ENCODE measurements at regions not wholly inside any gene's neighbourhood (a gene's known extent, or its start where the extent isn't known, plus 50 kb on each side); places are given as distances from the start of the nearest gene placed in this dataset.
"Not testable (repeated sequence)": the region's sequence is repeated elsewhere in the genome, so short reads cannot be mapped to it uniquely, and the experiment has no call there.

GRCh38 chrX:53883196-53883595 lies 161.1 kb downstream of the PHF8 start:
- ChIA-PET POLR2A (no interaction called here), CTCF (no interaction called here)
- Histone ChIP-seq H3K27ac (ENCODE audit: extremely low read depth, low read depth, low read length) (no peak overlapping the region), H3K9me3 (ENCODE audit: control insufficient read depth, insufficient read depth, low read depth, low read length) (peaks cover 4% of the 10 kb centered on the region), H3K36me3 (ENCODE audit: control insufficient read depth in 2 of 2, insufficient read depth in 1 of 2, low read length in 2 of 2) (no peaks in the 10 kb centered on the region), H3K4me3 (ENCODE audit: low read depth, low read length) (no peak overlapping the region), H3K4me1 (ENCODE audit: control insufficient read depth, insufficient read depth, low read length) (no peaks in the 10 kb centered on the region)
- no peak for TF ChIP-seq ZNF16 (tag by site-specific recombination; IDR thresholded peaks at IDR 0.05; ENCODE audit: low read depth)
- TF ChIP-seq ZNF76 (tag by site-specific recombination; IDR thresholded peaks at IDR 0.05; ENCODE audit: borderline replicate concordance, low read depth) = no peak
- TF ChIP-seq INSM2 (tag by site-specific recombination; IDR thresholded peaks at IDR 0.05) = no peak

GRCh38 chrX:53882331-53882730 lies 161.9 kb downstream of the PHF8 start:
- POLR2A ChIA-PET = no interaction called here
- CTCF ChIA-PET = no interaction called here
- Histone ChIP-seq H3K27ac (ENCODE audit: extremely low read depth, low read depth, low read length) (no peak overlapping the region), H3K4me1 (ENCODE audit: control insufficient read depth, insufficient read depth, low read length) (no peaks in the 10 kb centered on the region), H3K36me3 (ENCODE audit: control insufficient read depth in 2 of 2, insufficient read depth in 1 of 2, low read length in 2 of 2) (no peaks in the 10 kb centered on the region), H3K9me3 (ENCODE audit: control insufficient read depth, insufficient read depth, low read depth, low read length) (peaks cover 4% of the 10 kb centered on the region), H3K4me3 (ENCODE audit: low read depth, low read length) (no peak overlapping the region)
- TF ChIP-seq ZNF76 (tag by site-specific recombination; IDR thresholded peaks at IDR 0.05; ENCODE audit: borderline replicate concordance, low read depth) = no peak
- no peak for TF ChIP-seq ZIC2 (tag by site-specific recombination; IDR thresholded peaks at IDR 0.05)
- TF ChIP-seq ZNF473 (tag by site-specific recombination; IDR thresholded peaks at IDR 0.05) = no peak
- TF ChIP-seq OSR2 (tag by site-specific recombination; IDR thresholded peaks at IDR 0.05) = no peak
- no peak for TF ChIP-seq AEBP2 (tag by site-specific recombination; IDR thresholded peaks at IDR 0.05; ENCODE audit: borderline replicate concordance)
- no peak for TF ChIP-seq FEZF1 (tag by site-specific recombination; IDR thresholded peaks at IDR 0.05)
- TF ChIP-seq ZNF792 (tag by site-specific recombination; IDR thresholded peaks at IDR 0.05) = no peak
- TF ChIP-seq ZNF670 (tag by site-specific recombination; IDR thresholded peaks at IDR 0.05; ENCODE audit: low read depth) = no peak
- TF ChIP-seq MYNN (tag by site-specific recombination; IDR thresholded peaks at IDR 0.05; ENCODE audit: borderline replicate concordance) = no peak
- no peak for TF ChIP-seq ZSCAN16 (tag by site-specific recombination; IDR thresholded peaks at IDR 0.05)
- no peak for TF ChIP-seq HOXA7 (CRISPR knock-in tag; IDR thresholded peaks at IDR 0.05; ENCODE audit: borderline replicate concordance)
- TF ChIP-seq GLI2 (tag by site-specific recombination; IDR thresholded peaks at IDR 0.05; ENCODE audit: borderline replicate concordance, low read depth) = no peak
- no peak for TF ChIP-seq YY2 (tag by site-specific recombination; IDR thresholded peaks at IDR 0.05)
- no peak for TF ChIP-seq ZNF501 (tag by site-specific recombination; IDR thresholded peaks at IDR 0.05)
- TF ChIP-seq ZNF202 (tag by site-specific recombination; IDR thresholded peaks at IDR 0.05; ENCODE audit: borderline replicate concordance) = no peak
- TF ChIP-seq ZNF274 (IDR thresholded peaks at IDR 0.05; ENCODE audit: low read length) = no peak
- no peak for TF ChIP-seq ZNF274 (tag by site-specific recombination; IDR thresholded peaks at IDR 0.05; ENCODE audit: borderline replicate concordance)

- CTCF ChIA-PET; H3K27ac ChIP-seq (ENCODE audit: extremely low read depth, low read depth, low read length); H3K36me3 ChIP-seq (ENCODE audit: control insufficient read depth in 2 of 2, insufficient read depth in 1 of 2, low read length in 2 of 2); H3K4me1 ChIP-seq (ENCODE audit: control insufficient read depth, insufficient read depth, low read length); H3K4me3 ChIP-seq (ENCODE audit: low read depth, low read length); H3K9me3 ChIP-seq (ENCODE audit: control insufficient read depth, insufficient read depth, low read depth, low read length); POLR2A ChIA-PET: not testable (repeated sequence)
These were observed 163.5 kb downstream of the PHF8 start for GRCh38 chrX:53880786-53881185.
